ENCODE measurements at regions not wholly inside any gene's neighbourhood (a gene's known extent, or its start where the extent isn't known, plus 50 kb on each side); places are given as distances from the start of the nearest gene placed in this dataset.

GRCh38 chr16:85301231-85301630, 189.0 kb upstream of the CIBAR2 start:
- Histone ChIP-seq H3K9ac (ENCODE audit: insufficient read depth in 1 of 2, low read length in 2 of 2) (no peak overlapping the region), H3K4me3 (no peak overlapping the region), H3K36me3 (ENCODE audit: control insufficient read depth in 4 of 4, insufficient read depth in 4 of 4, low read length in 4 of 4) (no peaks in the 10 kb centered on the region), H3K27ac (ENCODE audit: low read depth in 1 of 2, low read length in 1 of 2) (no peak overlapping the region), H3K4me1 (ENCODE audit: control insufficient read depth in 5 of 5, insufficient read depth in 5 of 5, low read length in 5 of 5) (peaks cover 0 to 34% (median 11%) of the 10 kb centered on the region in 5 donors), H3K9me3 (ENCODE audit: control insufficient read depth in 4 of 4, insufficient read depth in 3 of 4, low read length in 3 of 4) (no peaks in the 10 kb centered on the region), H3K27me3 (ENCODE audit: control insufficient read depth in 3 of 3, insufficient read depth in 3 of 3, low read length in 2 of 3) (no peaks in the 10 kb centered on the region)
- ATAC-seq (ENCODE audit: insufficient read depth, low FRiP score) (no peak), DNase-seq (peak in 2 of 3 donors; percentile 50 to 76)
- 68 to 77% methylated on average over 6 of the region's 6 CpGs for WGBS, 2 donors
- TF ChIP-seq CTCF (IDR thresholded peaks at IDR 0.05; ENCODE audit: control extremely low read depth, extremely low read depth), result no peak

GRCh38 chr16:85302018-85302847, 190.0 kb upstream of the CIBAR2 start:
- Histone ChIP-seq H3K4me1 (ENCODE audit: control insufficient read depth in 5 of 5, insufficient read depth in 5 of 5, low read length in 5 of 5) (peaks cover 0 to 40% (median 12%) of the 10 kb centered on the region in 5 donors), H3K4me3 (no peak overlapping the region), H3K9ac (ENCODE audit: insufficient read depth in 1 of 2, low read length in 2 of 2) (no peak overlapping the region), H3K27ac (ENCODE audit: low read depth in 1 of 2, low read length in 1 of 2) (no peak overlapping the region), H3K9me3 (ENCODE audit: control insufficient read depth in 4 of 4, insufficient read depth in 3 of 4, low read length in 3 of 4) (no peaks in the 10 kb centered on the region), H3K27me3 (ENCODE audit: control insufficient read depth in 3 of 3, insufficient read depth in 3 of 3, low read length in 2 of 3) (no peaks in the 10 kb centered on the region), H3K36me3 (ENCODE audit: control insufficient read depth in 4 of 4, insufficient read depth in 4 of 4, low read length in 4 of 4) (no peaks in the 10 kb centered on the region)
- WGBS, 2 donors, result 81% methylated on average over 24 of the region's 24 CpGs
- no peak for DNase-seq
- ATAC-seq (ENCODE audit: insufficient read depth, low FRiP score), result no peak
- TF ChIP-seq CTCF (IDR thresholded peaks at IDR 0.05; ENCODE audit: control extremely low read depth, extremely low read depth), result no peak

GRCh38 chr16:85302848-85303353, 190.6 kb upstream of the CIBAR2 start:
- WGBS, 2 donors, result 66 to 70% methylated on average over 26 of the region's 26 CpGs
- Histone ChIP-seq H3K4me3 (no peak overlapping the region), H3K27me3 (ENCODE audit: control insufficient read depth in 3 of 3, insufficient read depth in 3 of 3, low read length in 2 of 3) (no peaks in the 10 kb centered on the region), H3K27ac (ENCODE audit: low read depth in 1 of 2, low read length in 1 of 2) (no peak overlapping the region), H3K9ac (ENCODE audit: insufficient read depth in 1 of 2, low read length in 2 of 2) (no peak overlapping the region), H3K9me3 (ENCODE audit: control insufficient read depth in 4 of 4, insufficient read depth in 3 of 4, low read length in 3 of 4) (no peaks in the 10 kb centered on the region), H3K36me3 (ENCODE audit: control insufficient read depth in 4 of 4, insufficient read depth in 4 of 4, low read length in 4 of 4) (peaks cover 0 to 2% (median 0%) of the 10 kb centered on the region in 4 donors), H3K4me1 (ENCODE audit: control insufficient read depth in 5 of 5, insufficient read depth in 5 of 5, low read length in 5 of 5) (peaks cover 0 to 43% (median 11%) of the 10 kb centered on the region in 5 donors)
- ATAC-seq (ENCODE audit: insufficient read depth, low FRiP score), result no peak
- no peak for TF ChIP-seq CTCF (IDR thresholded peaks at IDR 0.05; ENCODE audit: control extremely low read depth, extremely low read depth)
- no peak for DNase-seq
